CD4-positive, alpha-beta memory T cell (primary cell): ENCODE measurements at regions not wholly inside any gene's neighbourhood (a gene's known extent, or its start where the extent isn't known, plus 50 kb on each side); places are given as distances from the start of the nearest gene placed in this dataset.

ENCODE experiments used
- CTCF ChIA-PET: fragments of 350-600 bp; sonication (Branson Sonifier 250); formaldehyde crosslinking; loops from one replicate; lab custom pipeline; 2021; ENCODE audit warnings: inconsistent platforms; ENCODE audit not compliant: partially characterized antibody; lab: Charles Lee
- POLR2A ChIA-PET: fragments of 350-600 bp; sonication (Branson Sonifier 250); formaldehyde crosslinking; loops from one replicate; lab custom pipeline; 2021; ENCODE audit not compliant: partially characterized antibody; lab: Charles Lee
- DNase-seq, 5 donors: peaks; one replicate each; pipeline versions ENCODE4 v3.0.0 to v3.0.0-alpha.2; 2020 to 2022; ENCODE audit warnings: mixed read lengths in 1 of 5
- H3K27ac ChIP-seq: one replicate; pipeline ENCODE4 v1.7.0; 2013; ENCODE audit warnings: low read depth, low read length
- H3K27me3 ChIP-seq: 2 replicates; pipeline ENCODE4 v1.7.0; 2013; ENCODE audit warnings: mild to moderate bottlenecking, low read length, moderate library complexity; ENCODE audit not compliant: insufficient read depth
- H3K36me3 ChIP-seq: 2 replicates; pipeline ENCODE4 v1.7.0; 2013; ENCODE audit warnings: mild to moderate bottlenecking, low read length, moderate library complexity; ENCODE audit not compliant: insufficient read depth
- H3K4me1 ChIP-seq: 2 replicates; pipeline ENCODE4 v1.7.0; 2013; ENCODE audit warnings: mild to moderate bottlenecking, low read length, moderate library complexity; ENCODE audit not compliant: insufficient read depth
- H3K4me3 ChIP-seq, 2 donors: one replicate each; pipeline ENCODE4 v1.7.0; 2013; ENCODE audit warnings: low read length in 2 of 2, mild to moderate bottlenecking in 1 of 2
- H3K9me3 ChIP-seq, 2 donors: one replicate each; pipeline ENCODE4 v1.7.0; 2013; ENCODE audit warnings: low read length in 2 of 2, control low read depth in 1 of 2; ENCODE audit not compliant: control insufficient read depth in 1 of 2
- H3K27ac Mint-ChIP-seq, 7 donors: one replicate each; pipeline ENCODE4 v1.8.0; 2020 to 2021; ENCODE audit warnings: mixed read lengths in 7 of 7, mild to moderate bottlenecking in 6 of 7, inconsistent platforms in 3 of 7, moderate library complexity in 3 of 7
- H3K27me3 Mint-ChIP-seq, 2 donors: one replicate each; pipeline ENCODE4 v1.8.0; 2020 to 2021; ENCODE audit warnings: mixed read lengths in 2 of 2
- H3K36me3 Mint-ChIP-seq, 2 donors: one replicate each; pipeline ENCODE4 v1.8.0; 2020 to 2021; ENCODE audit warnings: mixed read lengths in 2 of 2, inconsistent platforms in 1 of 2, mild to moderate bottlenecking in 1 of 2
- H3K4me1 Mint-ChIP-seq, 4 donors: one replicate each; pipeline ENCODE4 v1.8.0; 2020 to 2021; ENCODE audit warnings: mixed read lengths in 4 of 4, mild to moderate bottlenecking in 1 of 4
- H3K4me3 Mint-ChIP-seq, 8 donors: one replicate each; pipeline ENCODE4 v1.8.0; 2020 to 2021; ENCODE audit warnings: mixed read lengths in 8 of 8, mild to moderate bottlenecking in 7 of 8, moderate library complexity in 6 of 8, inconsistent platforms in 3 of 8
- H3K9me3 Mint-ChIP-seq, 8 donors: one replicate each; pipeline ENCODE4 v1.8.0; 2020 to 2021; ENCODE audit warnings: mixed read lengths in 8 of 8, mild to moderate bottlenecking in 5 of 8, inconsistent platforms in 3 of 8, moderate library complexity in 1 of 8
- intact Hi-C: fragments of 100-400 bp; cut with micrococcal nuclease; formaldehyde crosslinking; loops from one replicate; pipeline ENCODE4 v1.15.1; 2023

GRCh38 chr15:96732704-96733103, 402.2 kb downstream of the NR2F2 start:
- Histone ChIP-seq H3K27ac (no peak overlapping the region), H3K27me3 (no peaks in the 10 kb centered on the region), H3K36me3 (no peaks in the 10 kb centered on the region), H3K4me1 (no peaks in the 10 kb centered on the region), H3K9me3 (no peaks in the 10 kb centered on the region), H3K4me3 (no peak overlapping the region)
- no peak overlapping the region for H3K27ac Mint-ChIP-seq
- DNase-seq: no peak
- intact Hi-C loops: no loop called here
- ChIA-PET POLR2A (no interaction called here), CTCF (no interaction called here)
- H3K4me1 Mint-ChIP-seq: no peaks in the 10 kb centered on the region
- H3K4me3 Mint-ChIP-seq: no peak overlapping the region
- peaks cover 0 to 11% (median 1%) of the 10 kb centered on the region in 8 donors for H3K9me3 Mint-ChIP-seq
- H3K36me3 Mint-ChIP-seq: no peaks in the 10 kb centered on the region
- H3K27me3 Mint-ChIP-seq: no peaks in the 10 kb centered on the region

DNA sequence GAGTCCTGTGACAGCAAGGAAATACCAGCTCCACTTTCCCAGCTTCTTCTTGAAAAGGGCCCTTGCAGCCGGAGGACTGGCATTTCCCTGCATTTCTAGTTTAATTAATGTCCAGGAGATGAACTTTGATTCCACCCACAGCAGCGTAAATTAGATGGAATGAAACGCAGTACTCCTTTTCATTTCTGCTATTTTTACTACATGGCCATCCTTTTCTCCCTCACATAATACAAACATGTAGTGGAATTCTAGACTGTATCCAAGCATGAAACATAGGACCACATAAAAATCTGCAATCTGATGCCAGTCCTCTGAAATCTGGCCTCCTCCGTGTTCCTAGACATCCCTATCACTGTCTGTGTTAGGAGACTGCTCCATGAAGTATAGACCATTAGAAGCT, 403.2 kb downstream of the NR2F2 start:
- peaks cover 0 to 13% (median 2%) of the 10 kb centered on the region in 8 donors for H3K9me3 Mint-ChIP-seq
- H3K4me3 Mint-ChIP-seq: no peak overlapping the region
- intact Hi-C loops: no loop called here
- no peaks in the 10 kb centered on the region for H3K36me3 Mint-ChIP-seq
- H3K4me3 ChIP-seq: no peak overlapping the region
- ChIA-PET CTCF (no interaction called here), POLR2A (no interaction called here)
- H3K4me1 Mint-ChIP-seq: no peaks in the 10 kb centered on the region
- no peaks in the 10 kb centered on the region for H3K9me3 ChIP-seq
- no peaks in the 10 kb centered on the region for H3K4me1 ChIP-seq
- H3K27me3 Mint-ChIP-seq: no peaks in the 10 kb centered on the region
- H3K27me3 ChIP-seq: no peaks in the 10 kb centered on the region
- no peaks in the 10 kb centered on the region for H3K36me3 ChIP-seq
- H3K27ac ChIP-seq: no peak overlapping the region
- DNase-seq: no peak
- no peak overlapping the region for H3K27ac Mint-ChIP-seq

DNA sequence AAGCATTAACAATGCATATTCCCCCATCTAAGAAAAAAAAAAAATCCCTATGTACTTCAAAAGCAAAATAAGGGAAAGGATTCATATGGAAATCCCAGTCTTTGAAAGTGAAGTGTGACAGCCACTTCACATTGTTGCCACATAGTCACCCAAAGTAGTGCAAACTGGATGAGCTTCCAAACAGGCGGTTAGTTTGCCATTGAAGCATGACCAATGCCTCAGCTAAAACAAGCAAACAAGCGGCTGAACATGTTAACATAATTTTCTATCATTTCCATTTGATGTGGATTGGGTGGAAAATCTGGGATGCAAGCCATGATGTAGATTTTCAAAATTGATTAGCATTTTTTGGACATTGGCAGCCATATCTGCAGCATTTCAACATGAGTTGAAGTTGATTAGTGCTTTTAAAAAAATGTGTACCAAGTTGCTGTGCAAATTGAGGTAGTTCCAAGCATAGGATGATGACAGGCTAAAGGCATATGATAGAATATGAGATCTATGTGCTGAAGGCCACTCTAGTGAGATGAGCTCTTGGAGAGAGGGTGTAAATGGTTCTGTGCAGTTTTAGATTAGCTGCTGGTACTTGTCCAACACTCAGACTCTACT, 405.2 kb downstream of the NR2F2 start:
- ChIA-PET CTCF (interaction anchor here (1.2 kb wide), 1 partner anchor 10 kb away, joined by 3 read pairs; no protein-coding TSS in a partner anchor), POLR2A (no interaction called here)
- H3K27me3 Mint-ChIP-seq: no peaks in the 10 kb centered on the region
- intact Hi-C loops: no loop called here
- no peaks in the 10 kb centered on the region for H3K9me3 ChIP-seq
- no peak overlapping the region for H3K4me3 ChIP-seq
- H3K27ac ChIP-seq: no peak overlapping the region
- H3K9me3 Mint-ChIP-seq: peaks cover 0 to 16% (median 5%) of the 10 kb centered on the region in 8 donors
- H3K27me3 ChIP-seq: no peaks in the 10 kb centered on the region
- H3K27ac Mint-ChIP-seq: no peak overlapping the region
- DNase-seq: no peak
- no peaks in the 10 kb centered on the region for H3K4me1 ChIP-seq
- no peak overlapping the region for H3K4me3 Mint-ChIP-seq
- H3K4me1 Mint-ChIP-seq: no peaks in the 10 kb centered on the region
- H3K36me3 Mint-ChIP-seq: no peaks in the 10 kb centered on the region
- no peaks in the 10 kb centered on the region for H3K36me3 ChIP-seq

DNA sequence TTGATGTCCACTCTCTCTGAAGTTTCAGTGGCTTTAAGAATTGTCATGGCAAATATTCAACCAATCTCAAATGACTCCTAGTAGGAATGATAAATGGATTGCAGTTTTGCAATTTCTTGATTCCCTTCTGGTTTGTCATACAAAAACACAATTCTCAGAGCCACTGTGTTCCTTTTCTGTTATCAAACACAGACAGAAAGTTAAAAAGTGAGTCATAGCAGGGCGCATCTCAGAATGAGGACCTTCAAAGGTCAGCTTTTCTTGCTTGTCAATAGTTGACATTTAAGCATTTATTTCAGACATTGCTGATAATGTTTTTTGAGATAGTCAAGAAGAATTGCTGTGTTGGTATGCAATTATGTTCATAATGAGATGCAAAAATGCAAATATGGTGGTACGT, 405.9 kb downstream of the NR2F2 start:
- no peaks in the 10 kb centered on the region for H3K4me1 Mint-ChIP-seq
- no peak overlapping the region for H3K27ac Mint-ChIP-seq
- H3K9me3 ChIP-seq: no peaks in the 10 kb centered on the region
- intact Hi-C loops: no loop called here
- H3K27me3 ChIP-seq: no peaks in the 10 kb centered on the region
- H3K27ac ChIP-seq: no peak overlapping the region
- ChIA-PET CTCF (interaction anchor here (1.2 kb wide), 1 partner anchor 9 kb away, joined by 3 read pairs; no protein-coding TSS in a partner anchor), POLR2A (no interaction called here)
- no peaks in the 10 kb centered on the region for H3K36me3 ChIP-seq
- no peaks in the 10 kb centered on the region for H3K4me1 ChIP-seq
- no peaks in the 10 kb centered on the region for H3K27me3 Mint-ChIP-seq
- peaks cover 0 to 10% (median 5%) of the 10 kb centered on the region in 8 donors for H3K9me3 Mint-ChIP-seq
- no peak overlapping the region for H3K4me3 ChIP-seq
- no peak overlapping the region for H3K4me3 Mint-ChIP-seq
- no peak for DNase-seq
- no peaks in the 10 kb centered on the region for H3K36me3 Mint-ChIP-seq

GRCh38 chr15:96737408-96737807, 406.9 kb downstream of the NR2F2 start:
- Histone ChIP-seq H3K27me3 (no peaks in the 10 kb centered on the region), H3K4me3 (no peak overlapping the region), H3K27ac (no peak overlapping the region), H3K9me3 (no peaks in the 10 kb centered on the region), H3K4me1 (no peaks in the 10 kb centered on the region), H3K36me3 (no peaks in the 10 kb centered on the region)
- CTCF ChIA-PET: no interaction called here
- Mint-ChIP-seq H3K36me3 (no peaks in the 10 kb centered on the region), H3K4me1 (no peaks in the 10 kb centered on the region), H3K27me3 (no peaks in the 10 kb centered on the region), H3K27ac (no peak overlapping the region), H3K4me3 (no peak overlapping the region), H3K9me3 (peaks cover 0 to 8% (median 5%) of the 10 kb centered on the region in 8 donors)
- intact Hi-C loops: no loop called here
- no peak for DNase-seq
- POLR2A ChIA-PET: no interaction called here

DNA sequence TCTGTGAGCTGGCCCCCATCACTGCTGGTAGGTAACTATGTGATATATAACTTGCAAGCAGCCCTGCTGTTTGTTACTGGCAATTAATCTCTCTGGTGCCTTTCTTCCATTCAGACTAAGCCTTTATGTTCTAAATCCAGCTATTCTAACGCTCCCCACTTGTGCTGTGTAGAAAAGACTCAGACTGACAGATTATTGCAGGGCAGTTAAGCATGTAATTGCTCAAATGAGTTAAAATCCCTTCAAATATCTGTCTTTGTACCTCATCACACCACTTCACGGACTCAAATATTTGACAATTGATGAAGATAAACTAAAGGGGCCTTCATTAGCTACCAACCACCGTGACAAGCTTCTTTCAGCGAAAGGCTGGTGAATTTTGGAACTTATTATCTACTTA, 416.2 kb downstream of the NR2F2 start:
- no peak for DNase-seq
- no peaks in the 10 kb centered on the region for H3K36me3 Mint-ChIP-seq
- intact Hi-C loops: no loop called here
- Histone ChIP-seq H3K27ac (no peak overlapping the region), H3K27me3 (no peaks in the 10 kb centered on the region), H3K9me3 (no peaks in the 10 kb centered on the region), H3K4me1 (no peaks in the 10 kb centered on the region), H3K4me3 (no peak overlapping the region), H3K36me3 (no peaks in the 10 kb centered on the region)
- POLR2A ChIA-PET: no interaction called here
- CTCF ChIA-PET: no interaction called here
- H3K4me3 Mint-ChIP-seq: no peak overlapping the region
- H3K27me3 Mint-ChIP-seq: peaks cover 1 to 2% of the 10 kb centered on the region in 2 donors
- peaks cover 0 to 9% (median 1%) of the 10 kb centered on the region in 8 donors for H3K9me3 Mint-ChIP-seq
- H3K4me1 Mint-ChIP-seq: no peaks in the 10 kb centered on the region
- no peak overlapping the region for H3K27ac Mint-ChIP-seq

- H3K27ac Mint-ChIP-seq: no peak overlapping the region
- H3K27me3 Mint-ChIP-seq: peaks cover 1 to 2% of the 10 kb centered on the region in 2 donors
- Histone ChIP-seq H3K4me1 (no peaks in the 10 kb centered on the region), H3K9me3 (no peaks in the 10 kb centered on the region), H3K27ac (no peak overlapping the region), H3K4me3 (no peak overlapping the region), H3K36me3 (no peaks in the 10 kb centered on the region), H3K27me3 (no peaks in the 10 kb centered on the region)
- POLR2A ChIA-PET: no interaction called here
- H3K4me3 Mint-ChIP-seq: no peak overlapping the region
- no peak for DNase-seq
- no peaks in the 10 kb centered on the region for H3K36me3 Mint-ChIP-seq
- no peaks in the 10 kb centered on the region for H3K4me1 Mint-ChIP-seq
- H3K9me3 Mint-ChIP-seq: peaks cover 0 to 6% (median 1%) of the 10 kb centered on the region in 8 donors
- intact Hi-C loops: no loop called here
- CTCF ChIA-PET: no interaction called here
Observed at GRCh38 chr15:96747291-96747690, 416.8 kb downstream of the NR2F2 start.
